NCI-H748 treated with DMSO at 0.1 percent for 48 hours (cell line): ENCODE measurements at regions not wholly inside any gene's neighbourhood (a gene's known extent, or its start where the extent isn't known, plus 50 kb on each side); places are given as distances from the start of the nearest gene placed in this dataset.
"Not testable (repeated sequence)": the region's sequence is repeated elsewhere in the genome, so short reads cannot be mapped to it uniquely, and the experiment has no call there.

Experiments
- DNase-seq: peaks from one replicate; lab custom pipeline; 2025; lab: John Stamatoyannopoulos, UW

DNA sequence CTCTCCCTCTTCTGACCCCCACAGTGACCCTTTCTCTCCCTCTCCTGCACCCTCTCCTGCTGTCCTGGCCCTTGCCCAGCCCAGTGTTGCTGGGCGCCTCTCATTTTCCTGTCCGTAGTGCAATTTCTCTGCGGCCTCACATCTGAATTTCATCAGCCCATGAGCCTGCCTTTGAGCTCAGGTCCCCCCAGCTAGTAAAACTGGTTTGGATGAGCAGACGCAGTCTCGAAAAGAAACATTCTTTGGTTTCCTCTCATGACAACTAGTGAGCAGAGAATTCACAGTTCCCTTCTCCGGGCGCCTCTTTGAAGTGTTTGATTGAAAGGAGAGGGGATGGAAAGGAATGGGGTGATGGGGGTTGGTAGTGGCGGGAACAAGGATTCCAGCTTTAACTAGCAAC lies 126.0 kb upstream of the CADM1 start:
- no peak for DNase-seq

DNA sequence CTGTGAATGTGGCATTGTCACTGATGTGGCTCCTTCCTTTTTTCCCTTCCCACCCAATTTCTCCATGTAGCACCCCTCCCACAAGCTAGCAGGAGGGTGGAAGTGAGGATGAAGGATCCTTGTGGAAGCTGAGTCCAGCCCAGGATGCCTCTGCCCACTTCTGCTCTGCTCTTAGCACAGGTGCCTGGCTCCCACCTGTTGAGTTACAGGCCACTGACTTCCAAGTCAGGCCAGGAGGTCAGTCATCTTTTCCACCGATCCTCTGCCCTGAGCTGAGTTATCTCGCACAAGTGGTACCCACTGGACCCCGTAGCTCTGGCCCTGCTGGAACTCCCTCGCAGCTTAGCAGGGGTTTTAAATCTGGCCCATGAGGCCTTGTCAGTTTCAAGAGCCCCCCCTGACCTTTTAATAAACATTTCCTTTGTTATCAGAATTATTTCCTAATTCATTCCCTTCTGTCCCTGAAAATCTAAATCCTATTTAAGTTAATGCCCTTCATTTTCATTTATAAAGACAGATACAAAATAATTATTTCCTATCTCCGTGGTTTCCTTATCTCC lies 125.3 kb upstream of the CADM1 start:
- no peak for DNase-seq

DNA sequence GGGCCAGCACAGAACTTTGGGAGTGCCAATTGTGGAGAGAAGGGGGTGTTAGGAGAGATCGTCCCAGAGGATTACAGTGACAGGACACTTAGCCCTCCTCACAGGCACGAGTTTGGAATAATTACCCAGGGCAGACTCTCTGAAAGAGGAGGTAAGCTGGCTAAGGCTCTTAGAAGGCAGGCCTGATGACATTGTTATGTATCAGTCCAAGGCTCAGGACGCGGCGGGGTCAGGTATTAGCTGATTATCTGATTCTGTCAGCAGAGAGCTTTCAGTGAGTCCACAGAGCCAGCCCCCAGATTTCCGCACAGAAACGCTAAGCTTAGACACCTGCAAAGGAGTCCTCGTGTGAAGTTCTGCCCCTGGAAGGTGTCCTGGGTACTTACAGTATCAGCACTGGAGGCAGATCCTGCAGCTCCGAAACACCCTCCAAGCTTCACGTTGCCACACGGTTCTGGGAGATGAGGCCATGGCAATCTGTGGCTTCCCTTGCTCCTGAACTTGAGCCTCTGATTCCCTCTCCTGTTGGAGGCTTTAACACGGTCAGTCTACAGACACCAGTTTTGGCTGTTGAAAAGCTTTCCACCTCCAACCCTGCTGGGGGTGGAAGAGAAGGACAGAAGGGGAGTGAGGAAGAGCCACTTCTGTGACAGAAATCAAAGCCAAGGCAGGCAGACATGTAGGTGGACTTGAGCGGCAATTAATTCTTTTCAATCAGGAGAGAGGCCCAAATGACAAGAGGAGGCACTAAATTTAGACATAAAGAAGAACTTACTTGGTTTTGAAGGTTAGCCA lies 123.6 kb upstream of the CADM1 start:
- DNase-seq, result no peak

DNA sequence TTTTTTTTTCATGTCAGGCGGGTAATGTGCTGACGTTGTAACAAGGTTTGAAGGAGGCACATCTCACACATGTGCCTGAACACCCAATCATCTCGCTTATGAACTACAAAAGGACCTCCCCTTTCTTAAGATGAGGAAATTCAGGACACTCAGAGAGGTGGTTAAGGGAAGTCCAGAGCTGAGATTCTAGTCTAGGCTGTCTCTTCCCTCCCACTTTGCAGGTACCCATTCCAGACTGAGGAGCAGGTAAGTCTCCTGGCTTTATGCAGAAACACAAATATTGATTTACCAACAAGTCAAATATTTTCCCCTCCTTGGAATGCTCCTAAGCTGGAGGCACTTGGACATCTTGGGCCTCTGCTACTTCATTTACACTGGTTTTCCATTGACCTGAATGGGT lies 122.9 kb upstream of the CADM1 start:
- DNase-seq, result no peak

DNA sequence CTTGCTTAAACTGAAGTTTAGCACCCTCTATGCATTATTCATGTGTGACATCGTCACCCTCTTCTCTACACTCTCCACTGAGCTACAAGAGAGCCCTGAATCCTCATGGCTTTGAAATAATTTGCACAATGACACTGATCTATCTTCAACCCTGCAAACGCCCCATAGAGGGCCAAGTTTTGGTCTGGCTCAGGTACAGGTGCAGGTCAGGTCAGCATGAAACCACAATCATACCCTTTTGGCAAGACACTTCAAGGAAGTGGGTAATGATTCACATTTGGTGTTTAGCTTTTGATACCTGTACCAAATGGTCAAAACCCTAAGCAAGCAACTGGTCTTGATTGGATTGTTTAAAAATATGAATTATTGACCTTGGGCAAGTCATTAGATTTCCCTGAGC lies 122.2 kb upstream of the CADM1 start:
- no peak for DNase-seq

DNA sequence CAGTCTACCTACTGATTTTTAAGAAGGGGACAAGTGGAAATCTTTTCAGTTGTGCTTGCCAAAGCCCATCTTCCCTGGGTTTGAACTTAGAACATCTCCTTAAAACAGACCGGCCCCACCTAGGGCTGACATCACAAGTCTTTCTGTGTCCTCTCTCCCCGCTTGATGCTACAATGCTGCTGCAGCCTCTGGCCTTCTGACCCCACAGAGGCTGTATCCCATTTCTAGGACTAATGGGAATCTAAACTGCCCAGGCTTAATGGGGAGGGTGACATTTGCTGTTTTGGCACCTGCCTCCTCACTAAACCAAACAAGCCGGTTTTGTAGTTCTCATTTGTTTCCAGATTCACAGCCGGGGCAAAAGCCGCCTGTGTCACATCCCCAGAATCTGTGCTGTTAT lies 121.3 kb upstream of the CADM1 start:
- no peak for DNase-seq

DNA sequence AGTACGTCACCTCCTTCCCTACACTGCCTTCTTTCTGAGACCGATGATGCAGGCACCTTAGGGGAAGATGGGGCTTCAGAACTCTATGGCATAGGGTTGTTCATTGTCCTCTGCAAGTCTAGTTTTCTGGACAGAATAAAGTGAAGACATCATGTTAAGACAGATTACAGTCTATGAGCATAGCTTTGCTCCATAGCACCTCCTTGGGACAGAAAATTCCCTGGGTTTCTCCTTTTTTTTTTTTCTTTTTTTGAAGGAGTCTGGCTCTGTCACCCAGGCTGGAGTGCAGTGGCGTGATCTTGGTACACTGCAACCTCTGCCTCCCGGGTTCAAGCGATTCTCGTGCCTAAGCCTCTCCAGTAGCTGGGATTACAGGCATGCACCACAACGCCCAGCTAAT lies 119.8 kb upstream of the CADM1 start:
- DNase-seq, result no peak

DNA sequence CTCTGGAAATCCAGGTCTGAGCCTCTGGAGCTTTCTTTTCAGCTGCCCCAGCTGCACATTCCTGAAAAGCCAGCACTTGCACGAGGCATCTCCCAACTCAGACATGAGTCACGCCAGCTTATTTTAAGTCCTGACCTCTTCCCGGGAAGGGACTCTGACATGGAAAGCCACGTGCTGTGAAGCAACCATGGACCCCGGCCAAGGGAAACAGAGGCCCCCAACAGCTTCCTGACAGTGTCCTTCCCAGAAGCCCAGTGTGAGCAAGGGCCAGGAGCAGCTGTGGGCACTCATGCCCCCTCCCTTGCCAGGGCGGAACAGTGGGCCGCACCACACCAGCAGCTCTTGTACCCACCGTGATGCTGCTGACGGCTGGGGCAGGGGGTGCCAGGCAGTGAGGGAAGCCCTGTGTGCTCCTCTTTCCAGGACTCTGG lies 118.8 kb upstream of the CADM1 start:
- no peak for DNase-seq

DNA sequence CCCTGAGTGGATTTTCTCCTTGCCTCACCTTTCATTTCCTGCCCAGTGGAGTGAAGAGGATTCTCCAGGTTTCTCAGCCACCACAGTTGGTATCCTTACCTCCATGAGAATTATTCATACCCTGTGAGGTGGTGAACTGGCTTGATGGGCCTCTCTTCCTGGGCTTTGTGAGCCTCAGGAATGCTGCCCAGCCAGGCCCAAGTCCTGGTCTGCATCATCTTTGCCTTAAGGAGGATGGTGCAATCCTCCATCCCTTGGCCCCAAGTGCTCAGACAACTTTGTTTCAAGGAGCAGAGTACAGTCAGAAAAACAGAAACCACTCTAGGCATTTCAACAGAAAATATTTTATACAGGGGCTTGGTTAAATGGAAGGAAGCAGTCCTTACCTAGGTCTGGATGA lies 114.2 kb upstream of the CADM1 start:
- no peak for DNase-seq

DNA sequence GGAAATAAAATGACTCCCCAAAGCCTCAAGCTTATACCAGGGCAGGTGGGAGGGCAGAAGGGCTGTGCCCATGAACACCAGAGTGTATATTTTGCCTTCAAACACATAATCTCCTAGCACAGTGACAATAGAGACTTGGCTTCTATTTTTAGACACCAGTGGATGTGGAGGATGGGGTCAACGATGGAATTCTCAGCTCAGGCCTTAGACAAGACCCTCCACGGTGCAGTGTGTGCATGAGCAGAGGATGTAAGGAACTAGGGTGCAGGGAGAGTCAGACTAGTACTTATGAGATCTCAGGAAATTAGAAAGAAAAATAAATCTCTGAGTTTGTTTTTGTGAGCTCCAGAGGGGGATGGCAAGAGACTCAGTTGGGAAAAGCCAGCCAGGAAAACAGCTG lies 113.6 kb upstream of the CADM1 start:
- DNase-seq, result no peak

DNA sequence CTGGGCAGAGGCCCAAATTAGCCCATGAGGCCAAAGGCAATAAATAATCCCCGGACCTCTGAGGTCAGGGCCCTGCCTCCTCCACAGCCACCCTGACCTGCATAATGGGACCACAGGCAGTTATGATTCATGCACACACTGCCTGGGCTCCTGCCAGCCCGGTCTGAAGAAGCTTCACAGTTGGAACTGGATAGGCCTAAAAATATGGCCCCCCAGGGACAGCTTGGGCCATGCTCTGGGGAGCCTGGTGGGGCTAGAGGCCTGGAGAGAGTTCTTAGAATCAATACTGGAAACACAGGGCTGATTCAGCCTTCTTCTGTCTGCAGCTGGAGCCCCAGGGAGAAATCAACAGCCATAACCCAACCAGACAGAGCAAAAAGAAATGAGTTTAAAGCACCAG lies 112.8 kb upstream of the CADM1 start:
- DNase-seq, result no peak

DNA sequence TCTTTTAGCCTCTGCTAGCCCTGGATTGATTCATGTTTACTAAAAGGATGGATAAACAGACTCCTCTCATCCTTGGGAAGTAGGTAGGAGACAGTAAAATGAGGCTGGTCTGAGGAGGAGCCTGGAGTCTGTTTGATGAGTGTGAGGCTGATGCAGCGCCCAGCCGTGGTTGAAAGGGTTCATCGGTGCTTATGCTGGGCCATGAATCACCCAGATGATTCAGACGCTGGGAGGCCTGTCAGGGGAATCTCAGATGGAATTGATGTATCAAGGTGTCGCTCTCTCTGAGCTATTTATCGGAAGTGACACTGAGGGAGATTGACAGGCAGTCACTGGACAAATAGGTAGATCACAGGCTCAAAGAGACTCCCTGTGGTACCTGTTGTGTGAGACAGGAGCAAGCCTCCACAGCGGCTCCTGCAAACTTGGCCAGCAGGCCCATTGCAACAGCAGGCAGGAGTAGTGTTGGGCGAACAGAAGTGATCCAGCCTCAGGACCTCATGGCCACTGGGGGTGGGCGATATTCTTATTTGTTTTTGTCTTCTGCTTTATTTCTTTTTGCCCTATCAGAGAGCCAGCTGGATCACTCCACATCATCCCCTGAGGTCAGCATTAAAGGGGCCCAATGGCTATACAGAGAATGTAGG lies 109.9 kb upstream of the CADM1 start:
- no peak for DNase-seq

DNA sequence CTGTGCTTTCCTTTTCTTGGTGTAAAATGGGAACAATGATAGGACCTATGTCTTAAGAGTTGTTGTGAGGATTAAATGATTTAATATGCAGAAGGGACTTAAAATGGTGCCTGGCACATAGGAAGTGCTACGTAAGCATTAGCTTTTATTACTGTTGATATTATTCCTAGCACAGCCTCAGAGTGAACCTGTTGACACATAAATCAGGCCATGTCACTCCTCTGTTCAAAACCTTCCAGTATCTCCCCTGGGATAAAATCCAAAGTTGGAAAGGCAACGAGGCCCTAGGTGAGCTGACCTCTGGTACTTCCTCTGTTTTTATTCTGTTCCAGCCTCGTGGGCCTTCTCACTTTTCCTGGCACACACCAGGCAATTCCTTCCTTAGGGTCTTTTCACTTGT lies 108.8 kb upstream of the CADM1 start:
- DNase-seq, result no peak

DNA sequence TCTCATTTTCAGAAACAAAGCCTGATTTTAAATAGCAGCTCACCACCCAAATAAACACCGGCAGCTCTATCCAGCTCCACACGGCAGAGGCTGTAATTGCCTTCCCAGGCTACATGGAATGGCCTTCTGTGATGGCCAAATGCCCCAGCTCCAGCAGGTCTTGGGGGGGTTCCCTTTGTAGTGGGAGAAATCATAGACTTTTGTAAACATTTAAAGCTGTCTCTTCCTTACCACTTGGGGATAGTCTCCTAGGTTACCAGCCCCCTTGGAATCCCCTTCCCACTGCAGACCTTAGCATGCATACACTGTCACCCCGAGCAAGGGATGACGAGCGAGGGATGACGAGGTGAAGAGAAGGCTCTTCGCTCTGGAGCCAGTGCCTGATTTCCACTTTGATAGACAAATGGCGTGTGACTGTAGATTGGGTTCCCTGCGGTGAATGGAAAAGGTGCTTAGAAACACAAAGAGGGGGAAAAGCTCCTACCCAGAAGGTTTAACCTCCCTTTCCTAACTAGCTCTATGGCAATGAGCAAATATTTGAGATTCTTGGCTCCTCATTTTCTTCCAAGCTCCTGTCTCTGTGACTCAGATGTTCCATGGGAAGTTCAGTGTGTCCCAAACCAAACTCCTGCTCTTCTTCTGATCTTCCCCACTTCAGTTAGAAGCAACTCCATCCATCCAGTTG lies 108.0 kb upstream of the CADM1 start:
- no peak for DNase-seq

DNA sequence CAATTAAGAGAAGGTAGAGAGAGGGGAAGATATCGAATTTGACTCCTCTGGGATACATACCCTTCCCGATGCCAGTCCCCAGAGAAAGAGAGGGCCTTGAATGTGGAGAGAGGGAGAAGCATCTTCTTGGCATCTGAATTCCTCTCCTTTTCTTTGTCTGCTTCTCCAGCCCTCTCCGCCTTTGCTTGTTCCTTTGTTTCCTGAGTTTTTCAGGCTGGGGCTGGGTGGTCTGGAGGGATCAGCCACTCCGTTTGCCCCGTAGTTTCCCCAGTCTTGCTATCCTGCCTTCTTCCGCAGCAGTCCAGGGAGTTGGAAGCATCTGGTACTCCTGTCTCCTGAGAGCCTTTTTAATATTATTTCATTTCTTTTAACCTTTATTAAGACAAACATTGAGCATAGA lies 107.1 kb upstream of the CADM1 start:
- no peak for DNase-seq

DNA sequence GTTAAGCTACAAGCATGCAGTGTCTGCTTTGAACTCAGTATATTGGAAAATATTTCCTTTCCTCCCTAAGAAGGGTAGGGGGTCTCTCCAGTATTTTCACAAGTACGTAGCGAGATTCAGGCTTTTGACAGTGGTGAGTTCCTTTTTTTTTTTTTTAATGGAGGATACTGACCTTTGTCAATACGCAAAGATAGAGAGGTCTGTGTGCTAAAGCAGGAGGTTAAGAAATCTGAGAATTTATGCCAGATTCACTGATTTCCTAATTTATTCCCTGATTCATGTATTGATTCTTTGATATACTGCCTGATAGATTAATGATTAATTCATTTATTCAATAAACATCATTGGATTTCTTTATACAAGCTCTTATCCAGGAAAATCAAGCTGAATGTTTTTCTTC lies 106.7 kb upstream of the CADM1 start:
- DNase-seq, result no peak

DNA sequence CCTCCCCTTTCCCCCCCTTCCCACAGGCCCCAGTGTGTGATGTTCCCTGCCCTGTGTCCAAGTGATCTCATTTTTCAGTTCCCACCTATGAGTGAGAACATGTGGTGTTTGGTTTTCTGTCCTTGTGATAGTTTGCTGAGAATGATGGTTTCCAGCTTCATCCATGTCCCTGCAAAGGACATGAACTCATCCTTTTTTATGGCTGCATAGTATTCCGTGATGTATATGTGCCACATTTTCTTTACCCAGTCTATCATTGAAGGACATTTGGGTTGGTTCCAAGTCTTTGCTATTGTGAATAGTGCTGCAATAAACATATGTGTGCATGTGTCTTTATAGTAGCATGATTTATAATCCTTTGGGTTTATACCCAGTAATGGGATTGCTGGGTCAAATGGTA lies 106.0 kb upstream of the CADM1 start:
- DNase-seq, result not testable (repeated sequence)

DNA sequence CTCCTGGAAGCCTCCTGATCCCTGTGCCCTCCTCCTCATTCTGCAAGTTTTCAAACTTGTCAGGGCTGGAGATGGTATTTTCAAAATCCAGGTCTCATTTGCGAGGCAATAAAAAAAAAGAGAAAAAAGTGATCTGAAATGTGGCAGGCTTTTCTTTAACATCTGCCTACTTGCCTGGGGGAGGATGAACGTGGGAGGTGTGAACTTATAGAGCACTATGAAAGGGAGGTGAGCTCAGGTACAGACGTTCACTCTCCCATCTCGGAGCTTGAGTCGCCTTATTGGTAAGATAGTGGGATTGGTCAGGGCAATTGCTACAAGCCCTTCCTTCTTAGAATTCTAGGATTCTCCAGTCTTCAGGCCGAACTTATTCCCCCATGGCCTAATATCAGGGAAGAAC lies 104.8 kb upstream of the CADM1 start:
- no peak for DNase-seq

DNA sequence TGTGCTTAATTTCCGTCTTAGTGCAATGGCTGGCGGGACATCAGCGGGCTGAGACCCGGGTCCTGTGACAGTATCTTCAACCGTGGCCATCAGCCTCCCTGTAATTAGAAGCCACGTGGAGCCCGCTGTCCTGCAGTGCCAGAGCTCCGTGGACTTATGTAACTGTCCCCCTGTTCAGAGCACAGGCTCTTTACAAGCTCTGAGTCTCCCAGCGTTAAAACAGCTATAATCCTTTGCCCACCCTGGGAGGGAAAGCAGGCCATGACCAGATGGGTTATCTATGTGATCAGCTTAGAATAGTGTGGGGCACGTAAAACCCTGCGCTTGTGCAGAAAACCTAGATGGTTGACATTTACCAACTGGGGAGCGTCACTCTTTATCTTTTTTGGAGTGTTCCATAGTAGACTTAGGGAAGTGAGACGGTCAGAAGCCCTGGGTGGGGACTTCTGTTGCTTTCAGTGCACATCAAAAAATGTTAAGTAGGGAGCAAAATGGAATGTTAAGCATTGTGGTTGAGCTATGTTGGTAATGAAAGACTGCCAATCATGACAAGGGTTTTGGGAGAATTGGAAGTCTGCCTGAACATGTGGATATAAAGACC lies 103.5 kb upstream of the CADM1 start:
- DNase-seq, result no peak

DNA sequence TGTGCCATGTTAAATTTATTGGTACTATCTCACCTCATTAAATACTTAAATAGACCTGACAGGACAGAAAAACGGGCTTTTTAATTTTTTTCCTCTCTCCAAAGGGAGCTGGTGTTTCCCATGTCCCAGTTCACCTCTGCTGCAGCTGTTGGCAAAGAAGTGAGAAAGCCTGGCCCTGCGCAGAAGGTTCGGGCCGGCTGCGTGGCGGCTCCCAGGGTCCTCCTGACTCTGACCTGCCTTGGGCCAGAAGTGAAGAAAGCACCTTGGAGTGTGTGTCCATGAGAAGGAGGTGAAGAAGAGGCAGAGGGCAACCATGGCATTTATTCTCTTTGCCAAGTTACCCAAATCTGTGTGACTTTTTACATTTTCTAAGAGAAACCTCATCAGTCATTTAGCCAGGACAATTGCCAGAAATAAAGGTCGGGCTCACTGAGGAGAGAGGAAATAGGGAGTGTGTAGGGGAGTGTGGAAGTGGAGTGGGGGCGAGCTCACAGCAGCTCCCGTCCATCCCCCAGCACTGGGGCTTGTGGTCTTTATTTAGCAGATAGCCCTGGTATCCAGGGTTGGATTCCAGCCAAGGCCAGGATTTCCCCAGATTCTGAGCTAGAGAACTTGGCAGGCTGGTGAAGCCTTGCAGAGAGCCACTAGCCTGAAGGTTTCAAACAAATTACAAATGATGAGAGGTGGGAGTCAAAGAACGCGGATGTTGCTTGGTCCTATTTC lies 102.4 kb upstream of the CADM1 start:
- no peak for DNase-seq

DNA sequence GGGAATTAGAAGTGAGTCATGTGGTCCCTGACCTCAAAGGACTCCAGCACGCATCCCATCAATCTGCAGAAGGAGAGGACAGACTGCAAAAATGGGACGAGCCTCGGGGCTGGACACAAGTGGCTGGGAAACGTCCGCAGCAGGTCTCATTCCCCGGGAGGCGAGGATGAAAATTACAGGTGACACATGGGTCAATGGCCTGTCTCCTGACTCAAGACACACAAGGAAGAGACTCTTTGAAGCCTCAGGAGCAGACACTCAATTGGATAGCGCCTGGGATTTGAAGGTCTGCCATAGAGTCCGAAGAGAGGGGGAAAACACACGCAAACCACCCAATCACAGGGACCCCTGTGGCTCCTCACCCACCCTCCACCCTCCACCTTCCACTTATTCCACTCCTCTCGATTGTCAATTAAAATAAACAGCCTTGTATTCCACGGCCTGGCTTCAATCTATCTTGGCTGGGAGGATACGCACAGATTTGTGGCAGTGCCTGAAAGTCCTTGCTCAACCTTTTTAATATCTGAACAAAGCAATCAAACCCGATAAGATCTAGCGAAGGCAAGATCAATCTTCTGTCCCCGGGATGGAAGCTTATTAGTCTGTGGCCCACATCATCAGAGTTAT lies 101.8 kb upstream of the CADM1 start:
- no peak for DNase-seq
